ENCODE measurements at regions not wholly inside any gene's neighbourhood (a gene's known extent, or its start where the extent isn't known, plus 50 kb on each side); places are given as distances from the start of the nearest gene placed in this dataset.

GRCh38 chr20:60281295-60281694 lies 323.1 kb downstream of the CDH26 start:
- TF ChIP-seq CTCF (IDR thresholded peaks at IDR 0.05) (no peak), POLR2A (IDR thresholded peaks at IDR 0.05) (no peak)

Measured in lower leg skin (tissue), 3 donors.